ENCODE measurements at regions not wholly inside any gene's neighbourhood (a gene's known extent, or its start where the extent isn't known, plus 50 kb on each side); places are given as distances from the start of the nearest gene placed in this dataset.

- DNase-seq = no peak
These were observed 643.3 kb downstream of the BCL11A start for GRCh38 chr2:59910166-59910565.

GRCh38 chr2:59909147-59909546 is 644.3 kb downstream of the BCL11A start:
- TF ChIP-seq EZH2 (IDR thresholded peaks at IDR 0.05; ENCODE audit: borderline replicate concordance, insufficient read depth, low read depth, low read length, poor library complexity, severe bottlenecking) = no peak
- no peak for TF ChIP-seq CTCF (IDR thresholded peaks at IDR 0.05)
- Mint-ChIP-seq H3K4me1 (peaks cover 24% of the 10 kb centered on the region), H3K4me3 (peak overlapping the region; percentile 3), H3K9me3 (ENCODE audit: insufficient read depth) (no peaks in the 10 kb centered on the region), H3K27ac (no peak overlapping the region), H3K27me3 (peaks cover 7% of the 10 kb centered on the region)
- no peak for ATAC-seq (ENCODE audit: low read depth)
- H3K36me3 ChIP-seq (replicated peaks in 1 of 2; ENCODE audit: control extremely low read depth in 1 of 2, control insufficient read depth in 1 of 2, extremely low read depth in 1 of 2, insufficient read depth in 2 of 2, low read length in 1 of 2) = no peaks in the 10 kb centered on the region
- DNase-seq = no peak
- 0% methylated on average over 1 of the region's 3 CpGs for WGBS (ENCODE audit: insufficient coverage)
- no peaks in the 10 kb centered on the region for H4K20me1 ChIP-seq (ENCODE audit: control insufficient read depth, insufficient read depth, low read length, poor library complexity, severe bottlenecking)
- peak overlapping the region; percentile 45 for H2AFZ ChIP-seq (ENCODE audit: insufficient read depth, low read depth, low read length, poor library complexity, severe bottlenecking)
- no peaks in the 10 kb centered on the region for H3K79me2 ChIP-seq (ENCODE audit: control insufficient read depth, insufficient read depth, low read length)
- no peak overlapping the region for H3K4me2 ChIP-seq (replicated peaks; ENCODE audit: low read depth, low read length, poor library complexity, severe bottlenecking)
- ChIA-PET POLR2A (no interaction called here), CTCF (no interaction called here)
- H3K27me3 ChIP-seq (replicated peaks in 1 of 4; ENCODE audit: control extremely low read depth in 1 of 4, control insufficient read depth in 3 of 4, insufficient read depth in 4 of 4, low read length in 3 of 4) = no peaks in the 10 kb centered on the region
- H3K4me1 ChIP-seq (ENCODE audit: control insufficient read depth in 2 of 2, insufficient read depth in 2 of 2, low read length in 2 of 2) = peaks cover 22 to 28% of the 10 kb centered on the region in 2 donors
- H3K9ac ChIP-seq (ENCODE audit: low read length) = no peak overlapping the region
- intact Hi-C loops (cut with micrococcal nuclease) = no loop called here
- no peaks in the 10 kb centered on the region for H3K9me3 ChIP-seq (ENCODE audit: control extremely low read depth in 1 of 3, control insufficient read depth in 2 of 3, insufficient read depth in 1 of 3, low read length in 2 of 3)
- H3K4me3 ChIP-seq (ENCODE audit: control extremely low read depth in 1 of 5, extremely low read depth in 1 of 5, insufficient read depth in 1 of 5, low read depth in 2 of 5, low read length in 4 of 5) = no peak overlapping the region
- H3K27ac ChIP-seq (ENCODE audit: low read length in 2 of 2) = no peak overlapping the region

More at GRCh38 chr2:59910166-59910565, 643.3 kb downstream of the BCL11A start:
- H3K79me2 ChIP-seq (ENCODE audit: control insufficient read depth, insufficient read depth, low read length) = no peaks in the 10 kb centered on the region
- peak overlapping the region; percentile 0 for H3K4me2 ChIP-seq (replicated peaks; ENCODE audit: low read depth, low read length, poor library complexity, severe bottlenecking)
- H4K20me1 ChIP-seq (ENCODE audit: control insufficient read depth, insufficient read depth, low read length, poor library complexity, severe bottlenecking) = no peaks in the 10 kb centered on the region
- intact Hi-C loops (cut with micrococcal nuclease) = no loop called here
- CTCF ChIA-PET = no interaction called here
- no peak overlapping the region for H3K27ac ChIP-seq (ENCODE audit: low read length in 2 of 2)
- peaks cover 22 to 28% of the 10 kb centered on the region in 2 donors for H3K4me1 ChIP-seq (ENCODE audit: control insufficient read depth in 2 of 2, insufficient read depth in 2 of 2, low read length in 2 of 2)
- no peak for ATAC-seq (ENCODE audit: low read depth)
- no peak for TF ChIP-seq CTCF (IDR thresholded peaks at IDR 0.05)
- no peak for TF ChIP-seq EZH2 (IDR thresholded peaks at IDR 0.05; ENCODE audit: borderline replicate concordance, insufficient read depth, low read depth, low read length, poor library complexity, severe bottlenecking)
- no peaks in the 10 kb centered on the region for H3K27me3 ChIP-seq (replicated peaks in 1 of 4; ENCODE audit: control extremely low read depth in 1 of 4, control insufficient read depth in 3 of 4, insufficient read depth in 4 of 4, low read length in 3 of 4)
- no peaks in the 10 kb centered on the region for H3K36me3 ChIP-seq (replicated peaks in 1 of 2; ENCODE audit: control extremely low read depth in 1 of 2, control insufficient read depth in 1 of 2, extremely low read depth in 1 of 2, insufficient read depth in 2 of 2, low read length in 1 of 2)
- WGBS (ENCODE audit: insufficient coverage) = no CpG with 5 or more reads among the region's 1 CpG
- peak overlapping the region; percentile 15 for H3K27ac Mint-ChIP-seq
- H3K4me1 Mint-ChIP-seq = peaks cover 24% of the 10 kb centered on the region
- no peak overlapping the region for H3K9ac ChIP-seq (ENCODE audit: low read length)
- H3K4me3 ChIP-seq (ENCODE audit: control extremely low read depth in 1 of 5, extremely low read depth in 1 of 5, insufficient read depth in 1 of 5, low read depth in 2 of 5, low read length in 4 of 5) = no peak overlapping the region
- POLR2A ChIA-PET = no interaction called here
- H3K4me3 Mint-ChIP-seq = peak overlapping the region; percentile 5
- H2AFZ ChIP-seq (ENCODE audit: insufficient read depth, low read depth, low read length, poor library complexity, severe bottlenecking) = no peak overlapping the region
- no peaks in the 10 kb centered on the region for H3K9me3 ChIP-seq (ENCODE audit: control extremely low read depth in 1 of 3, control insufficient read depth in 2 of 3, insufficient read depth in 1 of 3, low read length in 2 of 3)
- H3K27me3 Mint-ChIP-seq = no peaks in the 10 kb centered on the region
- H3K9me3 Mint-ChIP-seq (ENCODE audit: insufficient read depth) = no peaks in the 10 kb centered on the region
